ENCODE measurements at regions not wholly inside any gene's neighbourhood (a gene's known extent, or its start where the extent isn't known, plus 50 kb on each side); places are given as distances from the start of the nearest gene placed in this dataset.

GRCh38 chr10:128326251-128326650 is 200.0 kb upstream of the MKI67 start:
- H4K20me1 ChIP-seq (ENCODE audit: insufficient read depth), result no peaks in the 10 kb centered on the region
- H3K9me2 ChIP-seq, result no peaks in the 10 kb centered on the region
- no peak overlapping the region for H2AFZ ChIP-seq (ENCODE audit: low read depth)
- no peaks in the 10 kb centered on the region for H3F3A ChIP-seq (replicated peaks; ENCODE audit: insufficient read depth)
- H3K79me2 ChIP-seq (ENCODE audit: insufficient read depth), result no peaks in the 10 kb centered on the region
- H3K4me3 ChIP-seq (ENCODE audit: low read depth in 2 of 2, low read length in 1 of 2), result no peak overlapping the region
- H3K9ac ChIP-seq, result no peak overlapping the region
- H3K9me3 ChIP-seq, result no peaks in the 10 kb centered on the region
- H3K4me1 ChIP-seq (ENCODE audit: control insufficient read depth in 1 of 2, insufficient read depth in 2 of 2, low read depth in 1 of 2, low read length in 1 of 2), result no peaks in the 10 kb centered on the region
- ChIA-PET CTCF (no interaction called here), POLR2A (no interaction called here)
- H3K27ac ChIP-seq (ENCODE audit: low read depth in 2 of 2, low read length in 1 of 2), result no peak overlapping the region
- TF ChIP-seq TCF12 (IDR thresholded peaks at IDR 0.05) (no peak), YY1 (IDR thresholded peaks at IDR 0.05; ENCODE audit: low read depth) (no peak), GABPA (IDR thresholded peaks at IDR 0.05; ENCODE audit: low read depth) (no peak), SMC3 (IDR thresholded peaks at IDR 0.05; ENCODE audit: low read depth, low read length) (no peak), IRF3 (IDR thresholded peaks at IDR 0.05; ENCODE audit: low read depth, low read length) (no peak), EZH2phosphoT487 (IDR thresholded peaks at IDR 0.05; ENCODE audit: borderline replicate concordance, low read depth) (no peak), TAF1 (IDR thresholded peaks at IDR 0.05; ENCODE audit: borderline replicate concordance, low read depth, low read length) (no peak), MEF2A (IDR thresholded peaks at IDR 0.05; ENCODE audit: borderline replicate concordance, low read depth) (no peak), JUND (IDR thresholded peaks at IDR 0.05) (no peak), PBX3 (IDR thresholded peaks at IDR 0.05) (no peak), CHD2 (IDR thresholded peaks at IDR 0.05; ENCODE audit: low read length, partially characterized antibody) (no peak), TEAD4 (IDR thresholded peaks at IDR 0.05; ENCODE audit: borderline replicate concordance, insufficient read depth) (no peak), ELF1 (IDR thresholded peaks at IDR 0.05) (no peak), EP300 (IDR thresholded peaks at IDR 0.05; ENCODE audit: borderline replicate concordance in 1 of 2, low read depth in 1 of 2, low read length in 1 of 2) (no peak)
- H3K36me3 ChIP-seq (replicated peaks in 1 of 2; ENCODE audit: control insufficient read depth in 1 of 2, insufficient read depth in 2 of 2, low read length in 1 of 2), result no peaks in the 10 kb centered on the region
- H3K4me2 ChIP-seq, result no peak overlapping the region
- no peaks in the 10 kb centered on the region for H3K27me3 ChIP-seq (ENCODE audit: insufficient read depth)
- DNase-seq, result no peak
- WGBS (ENCODE audit: low lambda C conversion rate), result 53% methylated on average over 19 of the region's 19 CpGs

GRCh38 chr10:128326851-128327250 is 200.6 kb upstream of the MKI67 start:
- H4K20me1 ChIP-seq (ENCODE audit: insufficient read depth), result no peaks in the 10 kb centered on the region
- H3K4me2 ChIP-seq, result no peak overlapping the region
- H3F3A ChIP-seq (replicated peaks; ENCODE audit: insufficient read depth), result no peaks in the 10 kb centered on the region
- H3K4me3 ChIP-seq (ENCODE audit: low read depth in 2 of 2, low read length in 1 of 2), result no peak overlapping the region
- no peak for DNase-seq
- ChIA-PET CTCF (no interaction called here), POLR2A (no interaction called here)
- no peak for TF ChIP-seq EZH2phosphoT487 (IDR thresholded peaks at IDR 0.05; ENCODE audit: borderline replicate concordance, low read depth)
- no peak for TF ChIP-seq GATA2 (CRISPR knock-in tag; IDR thresholded peaks at IDR 0.05)
- no peak for TF ChIP-seq NFIC (IDR thresholded peaks at IDR 0.05; ENCODE audit: borderline replicate concordance)
- H3K27ac ChIP-seq (ENCODE audit: low read depth in 2 of 2, low read length in 1 of 2), result no peak overlapping the region
- no peak overlapping the region for H2AFZ ChIP-seq (ENCODE audit: low read depth)
- no peak overlapping the region for H3K9ac ChIP-seq
- H3K36me3 ChIP-seq (replicated peaks in 1 of 2; ENCODE audit: control insufficient read depth in 1 of 2, insufficient read depth in 2 of 2, low read length in 1 of 2), result no peaks in the 10 kb centered on the region
- no peaks in the 10 kb centered on the region for H3K4me1 ChIP-seq (ENCODE audit: control insufficient read depth in 1 of 2, insufficient read depth in 2 of 2, low read depth in 1 of 2, low read length in 1 of 2)
- no peaks in the 10 kb centered on the region for H3K9me3 ChIP-seq
- 44% methylated on average over 9 of the region's 11 CpGs for WGBS (ENCODE audit: low lambda C conversion rate)
- no peaks in the 10 kb centered on the region for H3K9me2 ChIP-seq
- H3K27me3 ChIP-seq (ENCODE audit: insufficient read depth), result no peaks in the 10 kb centered on the region
- no peaks in the 10 kb centered on the region for H3K79me2 ChIP-seq (ENCODE audit: insufficient read depth)
